Calu3 (cell line): ENCODE measurements at regions not wholly inside any gene's neighbourhood (a gene's known extent, or its start where the extent isn't known, plus 50 kb on each side); places are given as distances from the start of the nearest gene placed in this dataset.

Experiments
- BruUV-seq: library from RNA; stranded (reverse); fragments of 400-500 nt; replicated peaks from 2 replicates; lab custom pipeline; 2021; lab: Mats Ljungman, UMichigan
- CTCF ChIA-PET: fragments of 300-600 bp; sonication (Branson Sonifier 250); formaldehyde crosslinking; loops from one replicate; lab custom pipeline; 2022; ENCODE audit warnings: antibody characterized with exemption; lab: Charles Lee
- DNase-seq: peaks from one replicate; pipeline ENCODE4 v3.0.0; 2022
- H3K27ac Mint-ChIP-seq: one replicate; pipeline ENCODE4 v1.8.0; 2022; ENCODE audit warnings: mixed read lengths; ENCODE audit not compliant: unreplicated experiment
- H3K27me3 Mint-ChIP-seq: one replicate; pipeline ENCODE4 v1.8.0; 2022; ENCODE audit warnings: mixed read lengths; ENCODE audit not compliant: unreplicated experiment
- H3K36me3 Mint-ChIP-seq: one replicate; pipeline ENCODE4 v1.8.0; 2022; ENCODE audit warnings: mild to moderate bottlenecking, moderate library complexity, mixed read lengths; ENCODE audit not compliant: insufficient read depth, unreplicated experiment
- H3K4me1 Mint-ChIP-seq: one replicate; pipeline ENCODE4 v1.8.0; 2022; ENCODE audit warnings: mild to moderate bottlenecking, low read depth, mixed read lengths; ENCODE audit not compliant: unreplicated experiment
- H3K4me3 Mint-ChIP-seq: one replicate; pipeline ENCODE4 v1.8.0; 2022; ENCODE audit warnings: mild to moderate bottlenecking, low read depth, moderate library complexity, mixed read lengths; ENCODE audit not compliant: unreplicated experiment
- H3K9me3 Mint-ChIP-seq: one replicate; pipeline ENCODE4 v1.8.0; 2022; ENCODE audit warnings: low read depth, mixed read lengths; ENCODE audit not compliant: unreplicated experiment
- intact Hi-C: fragments of 100-400 bp; cut with micrococcal nuclease; formaldehyde crosslinking; loops from one replicate; pipeline ENCODE4 v1.10.0; 2022; ENCODE audit not compliant: unreplicated experiment
- TF ChIP-seq, protein P1 (sequence below): fragments of 200-600 bp; IDR thresholded peaks from one replicate; pipeline ENCODE4 v1.8.0; 2022; ENCODE audit warnings: antibody characterized with exemption; ENCODE audit not compliant: unreplicated experiment

DNA sequence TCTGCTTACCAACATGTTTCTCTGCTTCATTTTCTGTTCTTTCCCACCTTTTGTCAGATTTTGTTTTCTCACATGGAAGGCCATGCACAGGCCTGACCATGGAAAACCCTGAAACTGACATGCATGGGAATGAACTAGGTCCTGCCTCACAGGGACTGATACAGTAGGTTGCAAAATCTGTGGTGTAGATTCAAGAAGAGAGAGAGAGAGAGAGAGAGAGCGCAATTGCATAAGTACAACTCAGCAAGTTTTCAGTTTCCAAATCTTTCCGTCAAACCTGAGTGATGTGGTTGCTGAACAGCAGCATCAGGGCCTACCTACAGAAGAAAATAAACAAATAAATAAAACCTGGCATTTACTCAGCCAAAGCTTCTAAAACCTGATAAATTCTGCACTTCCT lies 87.5 kb upstream of the RNF152 start:
- intact Hi-C loops: no loop called here
- TF ChIP-seq, protein P1, sequence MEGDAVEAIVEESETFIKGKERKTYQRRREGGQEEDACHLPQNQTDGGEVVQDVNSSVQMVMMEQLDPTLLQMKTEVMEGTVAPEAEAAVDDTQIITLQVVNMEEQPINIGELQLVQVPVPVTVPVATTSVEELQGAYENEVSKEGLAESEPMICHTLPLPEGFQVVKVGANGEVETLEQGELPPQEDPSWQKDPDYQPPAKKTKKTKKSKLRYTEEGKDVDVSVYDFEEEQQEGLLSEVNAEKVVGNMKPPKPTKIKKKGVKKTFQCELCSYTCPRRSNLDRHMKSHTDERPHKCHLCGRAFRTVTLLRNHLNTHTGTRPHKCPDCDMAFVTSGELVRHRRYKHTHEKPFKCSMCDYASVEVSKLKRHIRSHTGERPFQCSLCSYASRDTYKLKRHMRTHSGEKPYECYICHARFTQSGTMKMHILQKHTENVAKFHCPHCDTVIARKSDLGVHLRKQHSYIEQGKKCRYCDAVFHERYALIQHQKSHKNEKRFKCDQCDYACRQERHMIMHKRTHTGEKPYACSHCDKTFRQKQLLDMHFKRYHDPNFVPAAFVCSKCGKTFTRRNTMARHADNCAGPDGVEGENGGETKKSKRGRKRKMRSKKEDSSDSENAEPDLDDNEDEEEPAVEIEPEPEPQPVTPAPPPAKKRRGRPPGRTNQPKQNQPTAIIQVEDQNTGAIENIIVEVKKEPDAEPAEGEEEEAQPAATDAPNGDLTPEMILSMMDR: no peak
- CTCF ChIA-PET: no interaction called here
- Mint-ChIP-seq H3K9me3 (no peaks in the 10 kb centered on the region), H3K36me3 (no peaks in the 10 kb centered on the region), H3K4me1 (no peaks in the 10 kb centered on the region), H3K4me3 (no peak overlapping the region), H3K27me3 (no peaks in the 10 kb centered on the region), H3K27ac (no peak overlapping the region)
- no TSS peak for BruUV-seq
- no peak for DNase-seq

DNA sequence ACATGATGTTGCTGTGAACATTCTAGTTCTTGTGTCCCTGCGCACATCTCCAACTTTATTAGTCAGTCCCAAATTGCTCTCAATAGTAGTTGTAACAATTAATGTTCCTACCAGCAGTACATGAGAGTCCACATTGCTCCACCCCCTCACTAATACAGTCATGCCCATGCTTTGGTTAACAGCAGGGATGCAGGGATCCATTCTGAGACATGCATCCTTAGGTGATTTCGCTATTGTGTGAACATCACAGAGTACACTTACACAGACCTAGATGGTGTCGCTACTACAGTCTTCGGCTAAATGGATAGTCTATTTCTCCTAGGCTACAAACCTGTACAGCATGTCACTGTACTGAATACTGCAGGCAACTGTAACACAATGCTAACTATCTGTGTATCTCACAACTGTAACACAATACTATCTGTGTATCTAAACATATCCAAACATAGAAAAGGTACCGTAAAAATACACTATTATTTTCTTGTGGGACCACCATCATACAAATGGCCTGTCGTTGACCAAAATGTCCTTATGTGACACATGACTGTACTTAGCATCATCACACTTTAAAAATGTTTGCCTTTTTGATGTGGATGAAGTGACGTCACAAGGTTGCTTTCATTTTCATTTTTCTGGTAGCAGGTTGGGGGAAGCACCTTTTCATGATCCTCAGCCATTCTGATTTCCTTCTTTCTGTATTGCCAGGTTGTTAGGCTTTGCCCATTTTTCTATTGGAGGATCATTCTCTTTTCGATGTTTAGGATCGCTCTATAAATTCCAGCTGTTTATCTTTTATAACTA lies 82.9 kb upstream of the RNF152 start:
- Mint-ChIP-seq H3K4me1 (no peaks in the 10 kb centered on the region), H3K36me3 (no peaks in the 10 kb centered on the region), H3K4me3 (no peak overlapping the region), H3K27ac (no peak overlapping the region), H3K27me3 (no peaks in the 10 kb centered on the region), H3K9me3 (no peaks in the 10 kb centered on the region)
- TF ChIP-seq, protein P1: no peak
- CTCF ChIA-PET: no interaction called here
- BruUV-seq: no TSS peak
- no peak for DNase-seq
- intact Hi-C loops: no loop called here

DNA sequence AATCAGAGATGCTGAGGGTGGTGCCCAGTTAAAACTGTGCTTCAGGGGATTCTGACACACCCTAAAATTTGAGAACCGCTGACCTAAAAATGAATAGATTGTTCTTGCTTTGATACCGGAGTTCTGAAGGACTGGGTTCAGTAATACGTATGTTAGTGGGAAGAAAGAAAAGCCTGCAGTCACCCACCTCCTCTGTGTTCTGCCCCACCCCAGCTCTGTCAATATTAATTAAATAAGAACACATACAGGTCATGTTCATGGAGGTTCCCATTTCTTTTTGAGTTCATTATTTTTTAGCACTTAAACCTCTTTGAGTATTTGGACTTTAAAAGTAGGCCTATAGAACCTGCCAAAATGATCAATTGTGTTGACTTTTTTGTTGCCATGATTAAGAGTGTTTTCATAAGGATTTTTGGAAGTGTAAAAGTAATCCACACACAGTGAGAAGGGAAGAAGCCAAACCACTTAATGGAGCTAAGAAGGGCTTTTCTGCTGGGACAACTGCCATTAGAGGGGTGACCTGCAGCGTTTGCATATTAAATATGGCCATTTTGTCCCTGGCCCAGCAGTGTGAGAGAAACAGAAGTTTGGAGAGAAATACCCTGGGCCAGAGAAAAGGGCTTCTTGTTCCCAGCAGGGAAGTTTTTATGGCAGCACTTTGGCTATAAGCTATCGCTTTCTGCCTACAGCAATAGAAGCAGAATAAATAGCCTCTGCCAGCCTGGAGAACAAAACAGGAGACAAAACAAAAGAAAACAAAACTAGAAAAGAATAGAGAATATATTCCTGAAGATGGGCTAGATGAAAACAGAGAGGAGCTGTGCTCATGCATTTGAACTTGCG lies 80.7 kb upstream of the RNF152 start:
- Mint-ChIP-seq H3K4me3 (no peak overlapping the region), H3K36me3 (no peaks in the 10 kb centered on the region), H3K27ac (no peak overlapping the region), H3K27me3 (no peaks in the 10 kb centered on the region), H3K9me3 (no peaks in the 10 kb centered on the region), H3K4me1 (no peaks in the 10 kb centered on the region)
- TF ChIP-seq, protein P1: no peak
- CTCF ChIA-PET: no interaction called here
- no peak for DNase-seq
- no TSS peak for BruUV-seq
- intact Hi-C loops: no loop called here

DNA sequence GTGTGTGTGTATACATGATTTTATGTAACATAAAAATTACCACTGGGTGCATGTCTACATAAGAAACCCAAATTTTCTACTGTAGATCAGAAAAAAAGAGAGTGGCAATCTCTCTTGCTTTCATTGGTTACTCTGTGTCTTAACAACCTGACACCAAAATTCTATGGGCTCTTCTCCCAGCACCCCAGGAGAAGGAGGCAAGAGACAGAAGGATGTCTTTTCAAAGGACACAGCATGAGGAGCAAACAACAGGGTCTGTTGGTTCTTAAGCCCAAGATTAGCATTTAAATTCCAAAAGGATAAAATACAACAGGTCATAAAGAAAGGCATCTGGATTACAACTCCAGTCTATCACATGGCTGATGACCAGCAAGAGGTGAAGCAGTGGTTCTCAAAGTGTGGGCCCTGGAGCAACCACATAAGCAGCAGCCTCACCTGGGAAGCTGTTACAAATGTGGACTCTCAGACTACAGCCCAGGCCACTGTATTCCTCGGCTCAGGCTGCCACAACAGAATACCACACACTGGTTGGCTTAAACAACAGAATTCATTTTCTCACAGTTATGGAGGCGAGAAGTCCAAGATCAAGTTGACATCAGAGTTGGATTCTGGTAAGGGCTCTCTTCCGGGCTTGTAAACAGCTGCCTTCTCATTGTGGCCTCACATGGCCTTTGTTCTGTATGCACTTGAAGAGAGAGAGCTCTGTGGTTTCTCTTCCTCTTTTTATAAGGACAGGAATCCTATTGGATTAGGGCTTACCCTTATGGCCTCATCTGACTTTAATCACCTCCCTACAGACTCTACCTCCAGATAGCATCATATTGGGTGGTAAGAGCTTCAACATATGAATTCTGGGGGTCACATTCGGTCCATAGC lies 79.8 kb upstream of the RNF152 start:
- H3K4me1 Mint-ChIP-seq: no peaks in the 10 kb centered on the region
- no peak overlapping the region for H3K27ac Mint-ChIP-seq

More for the DNA sequence above, 79.8 kb upstream of the RNF152 start:
- BruUV-seq: no TSS peak
- H3K4me3 Mint-ChIP-seq: no peak overlapping the region
- no peaks in the 10 kb centered on the region for H3K36me3 Mint-ChIP-seq
- DNase-seq: no peak
- CTCF ChIA-PET: no interaction called here
- no peaks in the 10 kb centered on the region for H3K27me3 Mint-ChIP-seq
- intact Hi-C loops: no loop called here
- TF ChIP-seq, protein P1: no peak
- no peaks in the 10 kb centered on the region for H3K9me3 Mint-ChIP-seq
